T-helper 2 cell (primary cell): ENCODE measurements at regions not wholly inside any gene's neighbourhood (a gene's known extent, or its start where the extent isn't known, plus 50 kb on each side); places are given as distances from the start of the nearest gene placed in this dataset.

Experiments
- DNase-seq, 5 experiments: peaks; one replicate each; pipeline versions ENCODE4 v3.0.0 to v3.0.0-alpha.2; 2012 to 2022

- DNase-seq, result no peak
These were observed 306.3 kb upstream of the SP8 start for GRCh38 chr7:21092766-21093702.

GRCh38 chr7:21094589-21094988 is 307.9 kb upstream of the SP8 start:
- no peak for DNase-seq

- DNase-seq, result no peak
These were observed 312.7 kb upstream of the SP8 start for GRCh38 chr7:21099432-21099831.

- DNase-seq, result no peak
These were observed 313.3 kb upstream of the SP8 start for GRCh38 chr7:21099955-21100354.

GRCh38 chr7:21101541-21101940 is 314.9 kb upstream of the SP8 start:
- no peak for DNase-seq

- DNase-seq, result no peak
These were observed 316.9 kb upstream of the SP8 start for GRCh38 chr7:21103426-21104123.

- no peak for DNase-seq
These were observed 317.4 kb upstream of the SP8 start for GRCh38 chr7:21104124-21104500.

GRCh38 chr7:21106296-21106732 is 319.6 kb upstream of the SP8 start:
- DNase-seq, result no peak

- DNase-seq, result no peak
These were observed 320.4 kb upstream of the SP8 start for GRCh38 chr7:21107101-21107500.

- no peak for DNase-seq
These were observed 319.7 kb upstream of the SP4 start for GRCh38 chr7:21108182-21108581.

GRCh38 chr7:21113609-21114415 is 314.1 kb upstream of the SP4 start:
- DNase-seq, result no peak

- no peak for DNase-seq
These were observed 304.3 kb upstream of the SP4 start for GRCh38 chr7:21123586-21123985.

- DNase-seq, result no peak
These were observed 302.6 kb upstream of the SP4 start for GRCh38 chr7:21125297-21125696.

- no peak for DNase-seq
These were observed 299.6 kb upstream of the SP4 start for GRCh38 chr7:21128062-21128817.

GRCh38 chr7:21131897-21132296 is 296.0 kb upstream of the SP4 start:
- no peak for DNase-seq

- no peak for DNase-seq
These were observed 293.3 kb upstream of the SP4 start for GRCh38 chr7:21134631-21135030.

- DNase-seq, result no peak
These were observed 292.4 kb upstream of the SP4 start for GRCh38 chr7:21135437-21135836.

GRCh38 chr7:21137640-21138039 is 290.2 kb upstream of the SP4 start:
- no peak for DNase-seq

GRCh38 chr7:21140622-21141021 is 287.3 kb upstream of the SP4 start:
- DNase-seq, result no peak

- DNase-seq, result no peak
These were observed 286.4 kb upstream of the SP4 start for GRCh38 chr7:21141476-21141875.

- no peak for DNase-seq
These were observed 285.8 kb upstream of the SP4 start for GRCh38 chr7:21142081-21142480.

- DNase-seq, result no peak
These were observed 281.1 kb upstream of the SP4 start for GRCh38 chr7:21146642-21147423.
